ENCODE measurements at regions not wholly inside any gene's neighbourhood (a gene's known extent, or its start where the extent isn't known, plus 50 kb on each side); places are given as distances from the start of the nearest gene placed in this dataset.

DNA sequence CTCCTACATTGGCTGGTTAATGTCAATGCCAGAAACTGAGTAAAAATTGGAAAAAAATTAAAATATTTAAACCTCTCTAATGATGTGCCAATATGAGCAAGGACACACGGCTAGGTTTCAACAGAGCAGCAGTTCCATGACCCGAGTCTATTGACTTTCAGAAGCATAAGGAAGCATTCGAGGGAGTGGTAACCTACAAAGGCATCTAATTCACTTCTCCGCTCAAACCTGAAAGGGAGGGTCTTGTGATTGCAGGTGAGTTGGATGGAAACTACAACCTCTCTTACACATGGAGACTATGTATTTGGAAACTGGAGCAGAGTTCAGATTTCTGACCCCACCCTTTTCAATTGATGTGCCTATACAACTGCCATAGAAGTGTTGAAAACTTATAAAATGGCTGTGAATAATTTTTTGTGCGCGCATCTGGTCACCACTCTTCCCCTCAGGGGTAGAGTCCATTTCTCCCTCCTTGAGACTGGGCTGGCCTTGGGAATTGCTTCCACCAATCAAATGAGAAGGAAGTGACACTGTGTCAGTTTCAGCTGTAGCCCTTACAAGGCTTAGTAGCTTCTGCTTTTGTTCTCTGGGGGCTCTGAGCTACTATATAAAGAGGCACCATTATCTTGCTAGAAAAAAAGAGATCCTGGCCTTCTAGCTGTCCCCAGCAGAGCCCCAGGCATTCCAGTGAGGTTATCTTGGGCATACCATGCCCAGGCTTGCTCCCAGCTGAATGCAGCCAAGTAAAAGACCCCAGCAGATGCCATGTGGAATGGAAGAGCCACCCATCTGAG is 278.0 kb downstream of the EPHA4 start:
- no peak for DNase-seq
- in situ Hi-C loops (cut with HindIII; ENCODE audit: low pct_ligation_motif_present, low sequenced_read_pairs), result no loop called here

GRCh38 chr2:221304916-221305315 is 267.2 kb downstream of the EPHA4 start:
- H3K27ac ChIP-seq, result no peak overlapping the region
- no peak overlapping the region for H3K4me3 ChIP-seq (ENCODE audit: low read depth, low read length)
- in situ Hi-C loops (cut with HindIII; ENCODE audit: low pct_ligation_motif_present, low sequenced_read_pairs), result no loop called here
- no peak for DNase-seq
- H3K27me3 ChIP-seq (replicated peaks), result no peaks in the 10 kb centered on the region
- TF ChIP-seq, protein P1, sequence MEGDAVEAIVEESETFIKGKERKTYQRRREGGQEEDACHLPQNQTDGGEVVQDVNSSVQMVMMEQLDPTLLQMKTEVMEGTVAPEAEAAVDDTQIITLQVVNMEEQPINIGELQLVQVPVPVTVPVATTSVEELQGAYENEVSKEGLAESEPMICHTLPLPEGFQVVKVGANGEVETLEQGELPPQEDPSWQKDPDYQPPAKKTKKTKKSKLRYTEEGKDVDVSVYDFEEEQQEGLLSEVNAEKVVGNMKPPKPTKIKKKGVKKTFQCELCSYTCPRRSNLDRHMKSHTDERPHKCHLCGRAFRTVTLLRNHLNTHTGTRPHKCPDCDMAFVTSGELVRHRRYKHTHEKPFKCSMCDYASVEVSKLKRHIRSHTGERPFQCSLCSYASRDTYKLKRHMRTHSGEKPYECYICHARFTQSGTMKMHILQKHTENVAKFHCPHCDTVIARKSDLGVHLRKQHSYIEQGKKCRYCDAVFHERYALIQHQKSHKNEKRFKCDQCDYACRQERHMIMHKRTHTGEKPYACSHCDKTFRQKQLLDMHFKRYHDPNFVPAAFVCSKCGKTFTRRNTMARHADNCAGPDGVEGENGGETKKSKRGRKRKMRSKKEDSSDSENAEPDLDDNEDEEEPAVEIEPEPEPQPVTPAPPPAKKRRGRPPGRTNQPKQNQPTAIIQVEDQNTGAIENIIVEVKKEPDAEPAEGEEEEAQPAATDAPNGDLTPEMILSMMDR (IDR thresholded peaks at IDR 0.05; ENCODE audit: low read depth, low read length, missing control alignments), result no peak
- H3K36me3 ChIP-seq (replicated peaks), result no peaks in the 10 kb centered on the region

More for the DNA sequence above, 278.0 kb downstream of the EPHA4 start:
- Histone ChIP-seq H3K27ac (no peak overlapping the region), H3K4me3 (ENCODE audit: low read depth, low read length) (no peak overlapping the region), H3K36me3 (replicated peaks) (no peaks in the 10 kb centered on the region), H3K27me3 (replicated peaks) (no peaks in the 10 kb centered on the region)
- TF ChIP-seq, protein P1 (IDR thresholded peaks at IDR 0.05; ENCODE audit: low read depth, low read length, missing control alignments), result no peak

- Histone ChIP-seq H3K27me3 (replicated peaks) (no peaks in the 10 kb centered on the region), H3K36me3 (replicated peaks) (no peaks in the 10 kb centered on the region), H3K27ac (no peak overlapping the region), H3K4me3 (ENCODE audit: low read depth, low read length) (no peak overlapping the region)
- in situ Hi-C loops (cut with HindIII; ENCODE audit: low pct_ligation_motif_present, low sequenced_read_pairs), result no loop called here
- DNase-seq, result no peak
- TF ChIP-seq, protein P1 (IDR thresholded peaks at IDR 0.05; ENCODE audit: low read depth, low read length, missing control alignments), result no peak
Observed at GRCh38 chr2:221308507-221309066, 263.5 kb downstream of the EPHA4 start.

GRCh38 chr2:221309892-221310583 is 262.1 kb downstream of the EPHA4 start:
- Histone ChIP-seq H3K36me3 (replicated peaks) (no peaks in the 10 kb centered on the region), H3K27me3 (replicated peaks) (no peaks in the 10 kb centered on the region), H3K27ac (no peak overlapping the region), H3K4me3 (ENCODE audit: low read depth, low read length) (no peak overlapping the region)
- TF ChIP-seq, protein P1 (IDR thresholded peaks at IDR 0.05; ENCODE audit: low read depth, low read length, missing control alignments), result no peak
- in situ Hi-C loops (cut with HindIII; ENCODE audit: low pct_ligation_motif_present, low sequenced_read_pairs), result no loop called here
- DNase-seq, result no peak

DNA sequence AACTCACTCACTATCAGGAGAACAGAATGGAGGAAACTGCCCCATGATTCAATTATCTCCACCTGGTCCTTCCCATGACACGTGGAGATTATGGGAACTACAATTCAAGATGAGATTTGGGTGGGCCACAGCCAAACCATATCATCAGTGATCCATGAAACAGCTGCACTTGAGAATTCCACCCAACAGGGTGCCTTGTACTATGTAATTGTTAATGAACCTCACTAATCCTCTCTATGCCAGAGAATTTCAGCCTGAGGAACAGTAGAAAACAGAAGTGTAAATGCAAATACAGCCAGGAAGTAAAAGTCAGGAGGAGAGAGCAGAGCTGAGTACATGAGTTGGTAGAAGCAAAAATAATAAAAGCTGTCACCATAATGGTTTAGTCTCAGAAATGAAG is 261.4 kb downstream of the EPHA4 start:
- Histone ChIP-seq H3K36me3 (replicated peaks) (no peaks in the 10 kb centered on the region), H3K27ac (no peak overlapping the region), H3K4me3 (ENCODE audit: low read depth, low read length) (no peak overlapping the region), H3K27me3 (replicated peaks) (no peaks in the 10 kb centered on the region)
- TF ChIP-seq, protein P1 (IDR thresholded peaks at IDR 0.05; ENCODE audit: low read depth, low read length, missing control alignments), result no peak
- in situ Hi-C loops (cut with HindIII; ENCODE audit: low pct_ligation_motif_present, low sequenced_read_pairs), result no loop called here
- no peak for DNase-seq
